Upper lobe of right lung (tissue), 1 donor: ENCODE measurements at regions not wholly inside any gene's neighbourhood (a gene's known extent, or its start where the extent isn't known, plus 50 kb on each side); places are given as distances from the start of the nearest gene placed in this dataset.

Experiments used
- ATAC-seq: fragments of 200-7000 bp; cut with Tn5 transposase; one replicate; pipeline ENCODE4 v1.9.1; 2020; ENCODE audit warnings: mild to moderate bottlenecking, moderate library complexity
- DNase-seq: peaks from one replicate; pipeline ENCODE4 v3.0.0-alpha.2; 2020
- H3K27ac ChIP-seq: fragments of 200-600 bp; one replicate; pipeline ENCODE4 v1.8.0; 2022
- H3K27me3 ChIP-seq: fragments of 200-600 bp; one replicate; pipeline ENCODE4 v1.8.0; 2022; ENCODE audit warnings: mild to moderate bottlenecking
- H3K36me3 ChIP-seq: fragments of 200-600 bp; one replicate; pipeline ENCODE4 v1.8.0; 2022
- H3K4me1 ChIP-seq: fragments of 200-600 bp; one replicate; pipeline ENCODE4 v1.8.0; 2022
- H3K4me3 ChIP-seq: fragments of 200-600 bp; one replicate; pipeline ENCODE4 v1.8.0; 2022; ENCODE audit warnings: mild to moderate bottlenecking
- H3K9me3 ChIP-seq: fragments of 200-600 bp; one replicate; pipeline ENCODE4 v1.8.0; 2022
- CTCF ChIP-seq: fragments of 200-600 bp; IDR thresholded peaks from one replicate; pipeline ENCODE4 v1.8.0; 2022; ENCODE audit warnings: antibody characterized with exemption
- intact Hi-C: fragments of 100-400 bp; cut with DNase I; formaldehyde crosslinking; loops from one replicate; pipeline ENCODE4 v1.11.0; 2022
- donor health status: DM: no; HTN: yes; CAD: no; lungs with severe emphysema.

GRCh38 chr15:69689133-69689532 lies 236.5 kb downstream of the RPLP1 start:
- no peaks in the 10 kb centered on the region for H3K27me3 ChIP-seq
- no peak overlapping the region for H3K4me3 ChIP-seq
- ATAC-seq (no peak), DNase-seq (no peak)
- intact Hi-C loops = no loop called here
- H3K9me3 ChIP-seq = peaks cover 7% of the 10 kb centered on the region
- no peak overlapping the region for H3K27ac ChIP-seq
- no peak for TF ChIP-seq CTCF
- H3K36me3 ChIP-seq = no peaks in the 10 kb centered on the region
- H3K4me1 ChIP-seq = no peaks in the 10 kb centered on the region

- H3K27ac ChIP-seq = no peak overlapping the region
- no peak for TF ChIP-seq CTCF
- intact Hi-C loops = no loop called here
- H3K36me3 ChIP-seq = no peaks in the 10 kb centered on the region
- H3K9me3 ChIP-seq = peaks cover 7% of the 10 kb centered on the region
- DNase-seq (no peak), ATAC-seq (no peak)
- no peaks in the 10 kb centered on the region for H3K27me3 ChIP-seq
- no peaks in the 10 kb centered on the region for H3K4me1 ChIP-seq
- no peak overlapping the region for H3K4me3 ChIP-seq
These were observed 238.8 kb downstream of the RPLP1 start for GRCh38 chr15:69691307-69692015.

GRCh38 chr15:69692342-69692741 lies 239.7 kb downstream of the RPLP1 start:
- ATAC-seq (no peak), DNase-seq (no peak)
- Histone ChIP-seq H3K9me3 (peaks cover 7% of the 10 kb centered on the region), H3K4me3 (no peak overlapping the region), H3K36me3 (no peaks in the 10 kb centered on the region), H3K4me1 (no peaks in the 10 kb centered on the region), H3K27me3 (no peaks in the 10 kb centered on the region), H3K27ac (no peak overlapping the region)
- TF ChIP-seq CTCF = no peak
- intact Hi-C loops = no loop called here

- Histone ChIP-seq H3K4me1 (no peaks in the 10 kb centered on the region), H3K27ac (no peak overlapping the region), H3K27me3 (no peaks in the 10 kb centered on the region), H3K36me3 (no peaks in the 10 kb centered on the region), H3K4me3 (no peak overlapping the region), H3K9me3 (peaks cover 7% of the 10 kb centered on the region)
- TF ChIP-seq CTCF = no peak
- no peak for DNase-seq
- no peak for ATAC-seq
- intact Hi-C loops = no loop called here
These were observed 240.4 kb downstream of the RPLP1 start for GRCh38 chr15:69693059-69693458.

DNA sequence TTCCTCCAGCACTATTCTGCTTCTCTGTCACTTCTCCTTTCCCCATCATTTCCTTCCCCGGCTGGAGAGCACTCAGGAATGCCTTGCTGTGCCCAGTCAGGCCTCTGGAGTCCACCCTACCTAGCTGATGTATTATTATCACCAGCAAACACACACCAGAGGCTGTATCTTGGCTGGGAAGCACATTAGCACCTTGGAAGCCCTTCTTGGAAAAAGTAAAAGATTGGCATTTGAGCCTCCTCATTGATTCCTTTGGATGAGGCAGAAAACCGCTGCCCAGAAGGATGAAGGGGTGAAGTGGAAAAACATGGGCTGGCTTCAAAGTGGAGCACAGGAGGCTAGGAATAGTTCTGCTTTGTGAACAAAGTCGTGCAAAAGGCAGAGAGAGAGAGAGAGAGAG lies 244.3 kb downstream of the RPLP1 start:
- intact Hi-C loops = no loop called here
- no peak overlapping the region for H3K27ac ChIP-seq
- H3K36me3 ChIP-seq = no peaks in the 10 kb centered on the region
- DNase-seq = no peak
- H3K9me3 ChIP-seq = no peaks in the 10 kb centered on the region
- no peak overlapping the region for H3K4me3 ChIP-seq
- H3K4me1 ChIP-seq = no peaks in the 10 kb centered on the region
- ATAC-seq = no peak
- no peaks in the 10 kb centered on the region for H3K27me3 ChIP-seq
- TF ChIP-seq CTCF = no peak

DNA sequence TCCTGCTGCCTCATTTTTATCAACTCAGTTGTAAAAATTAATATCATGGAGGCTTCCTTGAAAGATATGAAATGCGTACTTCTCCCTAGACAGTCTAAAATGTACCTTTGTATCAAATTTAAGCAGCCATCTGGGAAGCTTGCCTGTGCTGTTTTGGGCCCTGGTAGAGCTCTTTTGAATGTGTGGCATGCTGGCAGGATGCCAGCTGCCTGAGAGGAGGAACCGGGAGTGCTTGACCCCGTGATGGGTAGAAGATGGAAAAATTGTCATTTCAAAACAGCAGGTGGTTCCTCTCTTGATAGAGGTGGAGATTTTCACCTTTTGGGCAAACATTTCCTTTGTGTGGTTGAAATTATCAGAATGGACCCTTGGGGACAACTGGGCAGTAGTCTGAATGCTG lies 245.3 kb downstream of the RPLP1 start:
- H3K36me3 ChIP-seq = no peaks in the 10 kb centered on the region
- H3K4me3 ChIP-seq = no peak overlapping the region
- DNase-seq (no peak), ATAC-seq (no peak)
- TF ChIP-seq CTCF = no peak
- no peaks in the 10 kb centered on the region for H3K9me3 ChIP-seq
- H3K4me1 ChIP-seq = no peaks in the 10 kb centered on the region
- no peak overlapping the region for H3K27ac ChIP-seq
- intact Hi-C loops = no loop called here
- no peaks in the 10 kb centered on the region for H3K27me3 ChIP-seq
